22Rv1 (cell line): ENCODE measurements at regions not wholly inside any gene's neighbourhood (a gene's known extent, or its start where the extent isn't known, plus 50 kb on each side); places are given as distances from the start of the nearest gene placed in this dataset.

Experiments used
- ZFX ChIP-seq: fragments of 450-650 bp; IDR thresholded peaks from 2 replicates; pipeline ENCODE4 v1.6.1; 2017; ENCODE audit warnings: antibody characterized with exemption, borderline replicate concordance
- TF ChIP-seq, protein P1 (sequence below): fragments of 450-650 bp; IDR thresholded peaks from 2 replicates; pipeline ENCODE4 v1.5.1; 2017; ENCODE audit warnings: mild to moderate bottlenecking

DNA sequence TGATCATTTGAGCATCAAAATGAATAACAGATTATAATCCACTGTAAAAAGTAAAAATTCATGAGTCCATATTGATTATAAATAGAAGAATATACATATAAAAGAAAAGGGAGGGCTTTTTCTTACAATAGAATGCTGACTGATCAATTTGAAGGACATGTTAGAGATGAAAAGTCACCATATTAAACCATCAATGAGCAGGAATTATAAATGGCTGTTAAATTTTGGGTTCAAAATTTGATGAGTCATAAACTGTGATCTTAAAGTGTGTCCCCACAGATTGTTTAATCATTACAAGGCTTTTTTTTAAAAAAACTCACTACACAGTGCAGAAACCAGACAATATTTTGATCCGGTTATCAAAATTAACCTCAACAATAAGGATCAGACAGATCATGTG is 434.5 kb downstream of the BCL11A start:
- TF ChIP-seq, protein P1, sequence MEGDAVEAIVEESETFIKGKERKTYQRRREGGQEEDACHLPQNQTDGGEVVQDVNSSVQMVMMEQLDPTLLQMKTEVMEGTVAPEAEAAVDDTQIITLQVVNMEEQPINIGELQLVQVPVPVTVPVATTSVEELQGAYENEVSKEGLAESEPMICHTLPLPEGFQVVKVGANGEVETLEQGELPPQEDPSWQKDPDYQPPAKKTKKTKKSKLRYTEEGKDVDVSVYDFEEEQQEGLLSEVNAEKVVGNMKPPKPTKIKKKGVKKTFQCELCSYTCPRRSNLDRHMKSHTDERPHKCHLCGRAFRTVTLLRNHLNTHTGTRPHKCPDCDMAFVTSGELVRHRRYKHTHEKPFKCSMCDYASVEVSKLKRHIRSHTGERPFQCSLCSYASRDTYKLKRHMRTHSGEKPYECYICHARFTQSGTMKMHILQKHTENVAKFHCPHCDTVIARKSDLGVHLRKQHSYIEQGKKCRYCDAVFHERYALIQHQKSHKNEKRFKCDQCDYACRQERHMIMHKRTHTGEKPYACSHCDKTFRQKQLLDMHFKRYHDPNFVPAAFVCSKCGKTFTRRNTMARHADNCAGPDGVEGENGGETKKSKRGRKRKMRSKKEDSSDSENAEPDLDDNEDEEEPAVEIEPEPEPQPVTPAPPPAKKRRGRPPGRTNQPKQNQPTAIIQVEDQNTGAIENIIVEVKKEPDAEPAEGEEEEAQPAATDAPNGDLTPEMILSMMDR = no peak
- no peak for TF ChIP-seq ZFX
